CD4-positive, alpha-beta T cell (primary cell): ENCODE measurements at regions not wholly inside any gene's neighbourhood (a gene's known extent, or its start where the extent isn't known, plus 50 kb on each side); places are given as distances from the start of the nearest gene placed in this dataset.

Experiments
- ATAC-seq: fragments of 200-7000 bp; cut with Tn5 transposase; one replicate; pipeline ENCODE4 v1.10.0; 2022; ENCODE audit warnings: mild to moderate bottlenecking; ENCODE audit not compliant: poor library complexity
- CTCF ChIA-PET: fragments of 350-600 bp; sonication (Branson Sonifier 250); formaldehyde crosslinking; loops from one replicate; lab custom pipeline; 2021; ENCODE audit warnings: antibody characterized with exemption, inconsistent platforms; lab: Charles Lee
- POLR2A ChIA-PET: fragments of 350-600 bp; sonication (Branson Sonifier 250); formaldehyde crosslinking; loops from one replicate; lab custom pipeline; 2021; ENCODE audit warnings: antibody characterized with exemption, inconsistent platforms; lab: Charles Lee
- DNase-seq, 14 experiments: peaks; one replicate each; pipeline ENCODE4 v3.0.0-alpha.2; 2013 to 2020; ENCODE audit warnings: mixed read lengths in 2 of 14
- H3K27ac ChIP-seq, 2 donors: one replicate each; pipeline versions ENCODE4 v1.5.1 to v1.7.0; 2013; ENCODE audit warnings: low read length in 2 of 2, low read depth in 1 of 2, mild to moderate bottlenecking in 1 of 2
- H3K27me3 ChIP-seq, 2 experiments: 1 replicate in 1 of 2; 2 replicates in 1 of 2; pipeline versions ENCODE4 v1.6.1 to v1.7.0; 2013; ENCODE audit warnings: low read length in 2 of 2, control low read depth in 1 of 2, mild to moderate bottlenecking in 1 of 2, moderate library complexity in 1 of 2; ENCODE audit not compliant: insufficient read depth in 2 of 2, control insufficient read depth in 1 of 2
- H3K36me3 ChIP-seq: one replicate; pipeline ENCODE4 v1.6.1; 2013; ENCODE audit warnings: low read length, control low read depth; ENCODE audit not compliant: insufficient read depth
- H3K4me1 ChIP-seq: one replicate; pipeline ENCODE4 v1.6.1; 2013; ENCODE audit warnings: low read length, control low read depth; ENCODE audit not compliant: insufficient read depth
- H3K4me3 ChIP-seq: one replicate; pipeline ENCODE4 v1.5.1; 2013; ENCODE audit warnings: mild to moderate bottlenecking, low read length, moderate library complexity
- H3K9me3 ChIP-seq, 2 experiments: 1 replicate in 1 of 2; 2 replicates in 1 of 2; pipeline versions ENCODE4 v1.6.1 to v1.7.0; 2013; ENCODE audit warnings: low read length in 2 of 2, mild to moderate bottlenecking in 2 of 2, control low read depth in 1 of 2, moderate library complexity in 1 of 2; ENCODE audit not compliant: control insufficient read depth in 1 of 2, insufficient read depth in 1 of 2
- H3K27ac Mint-ChIP-seq: one replicate; pipeline ENCODE4 v1.8.0; 2020; ENCODE audit warnings: mixed read lengths
- H3K27me3 Mint-ChIP-seq: one replicate; pipeline ENCODE4 v1.8.0; 2021; ENCODE audit warnings: mixed read lengths
- H3K36me3 Mint-ChIP-seq: one replicate; pipeline ENCODE4 v1.8.0; 2021; ENCODE audit warnings: low read depth, mixed read lengths
- H3K4me1 Mint-ChIP-seq: one replicate; pipeline ENCODE4 v1.8.0; 2021; ENCODE audit warnings: low read depth, mixed read lengths
- H3K4me3 Mint-ChIP-seq: one replicate; pipeline ENCODE4 v1.8.0; 2020; ENCODE audit warnings: mild to moderate bottlenecking, mixed read lengths
- H3K9me3 Mint-ChIP-seq: one replicate; pipeline ENCODE4 v1.8.0; 2020; ENCODE audit warnings: mixed read lengths
- CTCF ChIP-seq: fragments of 200-600 bp; IDR thresholded peaks from one replicate; pipeline ENCODE4 v1.8.0; 2022; ENCODE audit warnings: antibody characterized with exemption, mild to moderate bottlenecking
- intact Hi-C, 2 experiments: fragments of 100-400 bp; cut with DNase I in 1 of 2; cut with micrococcal nuclease in 1 of 2; formaldehyde crosslinking; loops; one replicate each; pipeline versions ENCODE4 v1.15.1 to v1.9.0; 2023 to 2025; cut with DNase I, micrococcal nuclease

GRCh38 chr14:21917699-21918436, 244.2 kb upstream of the OR4E1 start:
- ChIA-PET POLR2A (interaction anchor here (1.0 to 1.7 kb wide), 11 partner anchors 15 to 652 kb away, joined by 3 to 12 read pairs (median 5); no protein-coding TSS in a partner anchor), CTCF (interaction anchor here (0.6 to 4.8 kb wide), 13 partner anchors 12 to 672 kb away, joined by 3 to 27 read pairs (median 5); no protein-coding TSS in a partner anchor)
- DNase-seq = peak; percentile 17 to 84 (median 49)
- no peak overlapping the region for H3K27ac ChIP-seq
- H3K4me1 ChIP-seq = peaks cover 12% of the 10 kb centered on the region
- H3K36me3 ChIP-seq = no peaks in the 10 kb centered on the region
- no peaks in the 10 kb centered on the region for H3K36me3 Mint-ChIP-seq
- peak; percentile 78 for TF ChIP-seq CTCF
- peak overlapping the region; percentile 80 for H3K4me3 Mint-ChIP-seq
- H3K27ac Mint-ChIP-seq = peak overlapping the region; percentile 73
- peak; percentile 66 for ATAC-seq
- no peaks in the 10 kb centered on the region for H3K9me3 ChIP-seq
- intact Hi-C loops = loop anchor here (1.0 to 10.0 kb wide), 6 partner anchors 10 to 654 kb away; no protein-coding TSS in a partner anchor
- H3K27me3 Mint-ChIP-seq = no peaks in the 10 kb centered on the region
- H3K4me1 Mint-ChIP-seq = peaks cover 69% of the 10 kb centered on the region
- H3K4me3 ChIP-seq = peak overlapping the region; percentile 40
- H3K9me3 Mint-ChIP-seq = no peaks in the 10 kb centered on the region
- no peaks in the 10 kb centered on the region for H3K27me3 ChIP-seq

GRCh38 chr14:21915826-21916225, 242.2 kb upstream of the OR4E1 start:
- Mint-ChIP-seq H3K27me3 (no peaks in the 10 kb centered on the region), H3K27ac (peak overlapping the region; percentile 47), H3K36me3 (no peaks in the 10 kb centered on the region), H3K4me1 (peaks cover 64% of the 10 kb centered on the region), H3K4me3 (no peak overlapping the region), H3K9me3 (no peaks in the 10 kb centered on the region)
- ChIA-PET CTCF (interaction anchor here (0.9 to 4.8 kb wide), 4 partner anchors 9 to 655 kb away, joined by 3 to 27 read pairs (median 4); no protein-coding TSS in a partner anchor), POLR2A (interaction anchor here (0.6 to 0.7 kb wide), 2 partner anchors 595 to 655 kb away, joined by 3 read pairs; no protein-coding TSS in a partner anchor)
- no peak for TF ChIP-seq CTCF
- Histone ChIP-seq H3K27me3 (no peaks in the 10 kb centered on the region), H3K27ac (no peak overlapping the region), H3K4me1 (peaks cover 15% of the 10 kb centered on the region), H3K4me3 (no peak overlapping the region), H3K36me3 (no peaks in the 10 kb centered on the region), H3K9me3 (no peaks in the 10 kb centered on the region)
- ATAC-seq (no peak), DNase-seq (peak in 1 of 14 experiments; percentile 15)
- intact Hi-C loops = loop anchor here (5.0 to 10.0 kb wide), 4 partner anchors 61 to 656 kb away; no protein-coding TSS in a partner anchor

- peaks cover 12% of the 10 kb centered on the region for H3K4me1 ChIP-seq
- H3K27ac ChIP-seq = peak overlapping the region in 1 of 2 donors; percentile 13
- peak overlapping the region; percentile 30 for H3K4me3 Mint-ChIP-seq
- H3K36me3 ChIP-seq = no peaks in the 10 kb centered on the region
- ATAC-seq (peak; percentile 86), DNase-seq (peak; percentile 40 to 90 (median 72))
- TF ChIP-seq CTCF = peak; percentile 61
- H3K27me3 ChIP-seq = no peaks in the 10 kb centered on the region
- POLR2A ChIA-PET = interaction anchor here (0.6 to 2.5 kb wide), 15 partner anchors 8 to 675 kb away, joined by 3 to 10 read pairs (median 3); partner anchors contain the start of gene DAD1
- H3K9me3 ChIP-seq = no peaks in the 10 kb centered on the region
- H3K9me3 Mint-ChIP-seq = no peaks in the 10 kb centered on the region
- intact Hi-C loops = loop anchor here (1.0 to 10.0 kb wide), 4 partner anchors 46 to 641 kb away; no protein-coding TSS in a partner anchor
- H3K27me3 Mint-ChIP-seq = no peaks in the 10 kb centered on the region
- peak overlapping the region; percentile 43 for H3K27ac Mint-ChIP-seq
- peaks cover 55% of the 10 kb centered on the region for H3K4me1 Mint-ChIP-seq
- no peaks in the 10 kb centered on the region for H3K36me3 Mint-ChIP-seq
- CTCF ChIA-PET = interaction anchor here (0.6 to 3.7 kb wide), 18 partner anchors 9 to 1073 kb away, joined by 3 to 28 read pairs (median 3); partner anchors contain the start of gene DAD1
- no peak overlapping the region for H3K4me3 ChIP-seq
These were observed 240.1 kb upstream of the OR4E1 start for GRCh38 chr14:21913759-21914158.
